ENCODE measurements at regions not wholly inside any gene's neighbourhood (a gene's known extent, or its start where the extent isn't known, plus 50 kb on each side); places are given as distances from the start of the nearest gene placed in this dataset.

- TF ChIP-seq PHF20 (CRISPR knock-in tag; IDR thresholded peaks at IDR 0.05) (no peak), POLR2A (IDR thresholded peaks at IDR 0.05; ENCODE audit: insufficient read depth in 1 of 2, low read depth in 2 of 2, low read length in 2 of 2) (no peak), ARID2 (CRISPR knock-in tag; IDR thresholded peaks at IDR 0.05; ENCODE audit: borderline replicate concordance) (no peak), GATA4 (IDR thresholded peaks at IDR 0.05; ENCODE audit: borderline replicate concordance, low read depth) (no peak), ZNF10 (CRISPR knock-in tag; IDR thresholded peaks at IDR 0.05; ENCODE audit: borderline replicate concordance, low read depth) (no peak), ZFP36 (IDR thresholded peaks at IDR 0.05; ENCODE audit: borderline replicate concordance, low read depth, low read length, partially characterized antibody) (no peak), DPF2 (CRISPR knock-in tag; IDR thresholded peaks at IDR 0.05; ENCODE audit: borderline replicate concordance, low read depth) (no peak), SSRP1 (CRISPR knock-in tag; IDR thresholded peaks at IDR 0.05) (no peak), EZH2 (conservative IDR thresholded peaks at IDR 0.05; ENCODE audit: low read depth, low read length) (no peak)
- TF ChIP-seq, protein P1, sequence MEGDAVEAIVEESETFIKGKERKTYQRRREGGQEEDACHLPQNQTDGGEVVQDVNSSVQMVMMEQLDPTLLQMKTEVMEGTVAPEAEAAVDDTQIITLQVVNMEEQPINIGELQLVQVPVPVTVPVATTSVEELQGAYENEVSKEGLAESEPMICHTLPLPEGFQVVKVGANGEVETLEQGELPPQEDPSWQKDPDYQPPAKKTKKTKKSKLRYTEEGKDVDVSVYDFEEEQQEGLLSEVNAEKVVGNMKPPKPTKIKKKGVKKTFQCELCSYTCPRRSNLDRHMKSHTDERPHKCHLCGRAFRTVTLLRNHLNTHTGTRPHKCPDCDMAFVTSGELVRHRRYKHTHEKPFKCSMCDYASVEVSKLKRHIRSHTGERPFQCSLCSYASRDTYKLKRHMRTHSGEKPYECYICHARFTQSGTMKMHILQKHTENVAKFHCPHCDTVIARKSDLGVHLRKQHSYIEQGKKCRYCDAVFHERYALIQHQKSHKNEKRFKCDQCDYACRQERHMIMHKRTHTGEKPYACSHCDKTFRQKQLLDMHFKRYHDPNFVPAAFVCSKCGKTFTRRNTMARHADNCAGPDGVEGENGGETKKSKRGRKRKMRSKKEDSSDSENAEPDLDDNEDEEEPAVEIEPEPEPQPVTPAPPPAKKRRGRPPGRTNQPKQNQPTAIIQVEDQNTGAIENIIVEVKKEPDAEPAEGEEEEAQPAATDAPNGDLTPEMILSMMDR (CRISPR knock-in tag; IDR thresholded peaks at IDR 0.05) = no peak
These were observed 425.9 kb upstream of the ACO1 start for GRCh38 chr9:31958572-31958971.
